ENCODE measurements at regions not wholly inside any gene's neighbourhood (a gene's known extent, or its start where the extent isn't known, plus 50 kb on each side); places are given as distances from the start of the nearest gene placed in this dataset.
"Not testable (repeated sequence)": the region's sequence is repeated elsewhere in the genome, so short reads cannot be mapped to it uniquely, and the experiment has no call there.

- ATAC-seq (no peak), DNase-seq (no peak), FAIRE-seq (no peak)
- no peak overlapping the region for H3K4me3 ChIP-seq
- no peak for TF ChIP-seq CTCF (IDR thresholded peaks at IDR 0.05)
- H3K27me3 ChIP-seq, result no peaks in the 10 kb centered on the region
- intact Hi-C loops (cut with DNase I), result no loop called here
- no peak overlapping the region for H3K27ac ChIP-seq
- H3K9me3 ChIP-seq, result no peaks in the 10 kb centered on the region
- 85 to 94% methylated on average over 2 of the region's 2 CpGs for WGBS, 2 donors
- no peaks in the 10 kb centered on the region for H3K4me1 ChIP-seq
- H3K36me3 ChIP-seq, result no peaks in the 10 kb centered on the region
Observed at GRCh38 chr9:87040410-87041009, 93.2 kb upstream of the GAS1 start.

- FAIRE-seq; DNase-seq; H3K4me3 ChIP-seq; H3K27ac ChIP-seq; H3K4me1 ChIP-seq; H3K36me3 ChIP-seq; H3K27me3 ChIP-seq; H3K9me3 ChIP-seq; ATAC-seq; intact Hi-C loops (cut with DNase I): not testable (repeated sequence)
- 87 to 89% methylated on average over 27 to 29 of the region's 29 CpGs for WGBS, 2 donors
Observed at GRCh38 chr9:87041553-87042235, 94.4 kb upstream of the GAS1 start.

GRCh38 chr9:87049929-87050608 lies 102.8 kb upstream of the GAS1 start:
- 42 to 48% methylated on average over 2 of the region's 2 CpGs for WGBS, 2 donors
- H3K9me3 ChIP-seq; H3K4me1 ChIP-seq; H3K36me3 ChIP-seq; ATAC-seq; intact Hi-C loops (cut with DNase I); H3K27ac ChIP-seq; DNase-seq; FAIRE-seq; H3K4me3 ChIP-seq; H3K27me3 ChIP-seq: not testable (repeated sequence)

- WGBS, 2 donors, result 64 to 80% methylated on average over 2 of the region's 2 CpGs
- Histone ChIP-seq H3K9me3 (no peaks in the 10 kb centered on the region), H3K4me1 (no peaks in the 10 kb centered on the region), H3K27me3 (no peaks in the 10 kb centered on the region), H3K4me3 (no peak overlapping the region), H3K36me3 (no peaks in the 10 kb centered on the region), H3K27ac (no peak overlapping the region)
- no peak for TF ChIP-seq CTCF (IDR thresholded peaks at IDR 0.05)
- ATAC-seq, result peak in 1 of 4 donors; percentile 40
- intact Hi-C loops (cut with DNase I), result no loop called here
- DNase-seq, result no peak
- FAIRE-seq, result no peak
Observed at GRCh38 chr9:87054999-87055686, 107.8 kb upstream of the GAS1 start.

GRCh38 chr9:87059772-87060171 lies 112.5 kb upstream of the GAS1 start:
- Histone ChIP-seq H3K27ac (no peak overlapping the region), H3K4me3 (no peak overlapping the region), H3K36me3 (no peaks in the 10 kb centered on the region), H3K27me3 (no peaks in the 10 kb centered on the region), H3K4me1 (no peaks in the 10 kb centered on the region), H3K9me3 (no peaks in the 10 kb centered on the region)
- no peak for TF ChIP-seq CTCF (IDR thresholded peaks at IDR 0.05)
- WGBS, 2 donors, result 56 to 67% methylated on average over 2 of the region's 2 CpGs
- peak in 3 of 6 donors; percentile 19 to 34 (median 28) for DNase-seq
- intact Hi-C loops (cut with DNase I), result no loop called here
- ATAC-seq, result peak; percentile 58 to 93 (median 82)
- no peak for FAIRE-seq

Data from pancreas (tissue), 10 donors.